ENCODE measurements at regions not wholly inside any gene's neighbourhood (a gene's known extent, or its start where the extent isn't known, plus 50 kb on each side); places are given as distances from the start of the nearest gene placed in this dataset.

DNA sequence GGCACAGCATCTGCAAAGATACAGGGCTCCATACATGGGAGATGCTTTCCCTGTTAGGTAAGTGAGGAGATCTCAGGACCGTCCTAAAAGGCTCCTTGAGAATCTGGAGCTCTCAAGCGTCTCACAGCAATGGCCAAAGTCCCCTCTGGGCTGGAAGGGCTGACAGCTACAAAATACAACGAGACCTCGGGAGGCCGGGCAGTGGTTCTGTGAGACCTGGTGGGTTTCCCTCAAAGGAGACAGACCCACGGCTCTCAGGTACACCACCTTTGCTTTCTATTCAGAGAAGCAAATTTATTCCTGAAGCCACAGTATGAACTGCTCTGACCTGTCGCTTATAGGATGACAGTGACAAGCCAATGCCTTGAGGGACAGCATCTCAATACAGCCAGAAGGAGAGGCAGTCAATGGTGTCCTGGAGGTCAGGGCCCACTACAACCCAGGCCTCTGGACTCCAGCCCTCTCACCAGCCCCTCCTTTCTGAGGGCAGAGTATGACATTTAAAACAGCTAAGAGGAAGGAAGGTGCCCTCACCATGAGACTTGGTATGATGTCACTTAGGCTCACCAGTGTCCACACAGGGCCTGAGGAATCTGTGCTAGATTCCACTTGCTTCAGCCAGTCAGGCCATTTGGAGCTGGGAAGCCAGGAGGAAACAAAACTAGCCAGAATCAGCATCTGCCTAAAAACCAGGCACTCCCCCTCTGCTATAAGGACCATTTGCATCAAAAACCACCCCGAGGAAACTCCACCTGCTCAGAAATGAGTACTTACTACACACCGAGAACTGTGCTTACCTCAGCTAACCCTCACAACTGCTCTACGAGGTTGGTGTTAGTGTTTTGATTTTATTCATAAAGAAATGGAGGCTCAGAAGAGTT, 86.5 kb upstream of the FSTL4 start:
- H3K4me3 Mint-ChIP-seq: no peak overlapping the region
- TF ChIP-seq, protein P1, sequence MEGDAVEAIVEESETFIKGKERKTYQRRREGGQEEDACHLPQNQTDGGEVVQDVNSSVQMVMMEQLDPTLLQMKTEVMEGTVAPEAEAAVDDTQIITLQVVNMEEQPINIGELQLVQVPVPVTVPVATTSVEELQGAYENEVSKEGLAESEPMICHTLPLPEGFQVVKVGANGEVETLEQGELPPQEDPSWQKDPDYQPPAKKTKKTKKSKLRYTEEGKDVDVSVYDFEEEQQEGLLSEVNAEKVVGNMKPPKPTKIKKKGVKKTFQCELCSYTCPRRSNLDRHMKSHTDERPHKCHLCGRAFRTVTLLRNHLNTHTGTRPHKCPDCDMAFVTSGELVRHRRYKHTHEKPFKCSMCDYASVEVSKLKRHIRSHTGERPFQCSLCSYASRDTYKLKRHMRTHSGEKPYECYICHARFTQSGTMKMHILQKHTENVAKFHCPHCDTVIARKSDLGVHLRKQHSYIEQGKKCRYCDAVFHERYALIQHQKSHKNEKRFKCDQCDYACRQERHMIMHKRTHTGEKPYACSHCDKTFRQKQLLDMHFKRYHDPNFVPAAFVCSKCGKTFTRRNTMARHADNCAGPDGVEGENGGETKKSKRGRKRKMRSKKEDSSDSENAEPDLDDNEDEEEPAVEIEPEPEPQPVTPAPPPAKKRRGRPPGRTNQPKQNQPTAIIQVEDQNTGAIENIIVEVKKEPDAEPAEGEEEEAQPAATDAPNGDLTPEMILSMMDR (IDR thresholded peaks at IDR 0.05): no peak
- H3K27me3 Mint-ChIP-seq (ENCODE audit: insufficient read depth): peaks cover 23% of the 10 kb centered on the region
- H3K36me3 Mint-ChIP-seq (ENCODE audit: low read depth): no peaks in the 10 kb centered on the region
- no peaks in the 10 kb centered on the region for H3K4me1 Mint-ChIP-seq (ENCODE audit: low read depth)
- no peaks in the 10 kb centered on the region for H3K9me3 Mint-ChIP-seq
- no peak for DNase-seq
- no peak overlapping the region for H3K27ac Mint-ChIP-seq

DNA sequence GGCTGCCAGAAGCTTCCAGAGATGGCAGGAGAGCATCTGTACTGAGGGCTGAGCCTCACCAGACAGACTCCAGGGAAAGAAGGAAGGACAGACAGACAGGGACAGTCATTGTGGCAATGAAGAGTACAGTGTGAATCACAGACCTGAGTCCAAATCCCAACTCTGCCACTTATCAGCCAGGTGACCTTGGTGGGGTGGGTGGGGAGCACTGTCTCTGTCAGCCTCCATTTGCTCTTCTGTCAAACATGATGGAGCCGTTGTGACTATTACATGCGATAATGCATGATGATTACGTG, 85.9 kb upstream of the FSTL4 start:
- TF ChIP-seq, protein P1 (IDR thresholded peaks at IDR 0.05): no peak
- no peak for DNase-seq
- Mint-ChIP-seq H3K9me3 (no peaks in the 10 kb centered on the region), H3K4me1 (ENCODE audit: low read depth) (no peaks in the 10 kb centered on the region), H3K27me3 (ENCODE audit: insufficient read depth) (peaks cover 21% of the 10 kb centered on the region), H3K36me3 (ENCODE audit: low read depth) (no peaks in the 10 kb centered on the region), H3K27ac (no peak overlapping the region), H3K4me3 (no peak overlapping the region)

- Mint-ChIP-seq H3K9me3 (no peaks in the 10 kb centered on the region), H3K4me1 (ENCODE audit: low read depth) (no peaks in the 10 kb centered on the region), H3K27ac (no peak overlapping the region), H3K36me3 (ENCODE audit: low read depth) (no peaks in the 10 kb centered on the region), H3K4me3 (no peak overlapping the region), H3K27me3 (ENCODE audit: insufficient read depth) (peaks cover 19% of the 10 kb centered on the region)
- TF ChIP-seq, protein P1 (IDR thresholded peaks at IDR 0.05): no peak
- no peak for DNase-seq
Observed at GRCh38 chr5:133697536-133698258, 85.4 kb upstream of the FSTL4 start.

DNA sequence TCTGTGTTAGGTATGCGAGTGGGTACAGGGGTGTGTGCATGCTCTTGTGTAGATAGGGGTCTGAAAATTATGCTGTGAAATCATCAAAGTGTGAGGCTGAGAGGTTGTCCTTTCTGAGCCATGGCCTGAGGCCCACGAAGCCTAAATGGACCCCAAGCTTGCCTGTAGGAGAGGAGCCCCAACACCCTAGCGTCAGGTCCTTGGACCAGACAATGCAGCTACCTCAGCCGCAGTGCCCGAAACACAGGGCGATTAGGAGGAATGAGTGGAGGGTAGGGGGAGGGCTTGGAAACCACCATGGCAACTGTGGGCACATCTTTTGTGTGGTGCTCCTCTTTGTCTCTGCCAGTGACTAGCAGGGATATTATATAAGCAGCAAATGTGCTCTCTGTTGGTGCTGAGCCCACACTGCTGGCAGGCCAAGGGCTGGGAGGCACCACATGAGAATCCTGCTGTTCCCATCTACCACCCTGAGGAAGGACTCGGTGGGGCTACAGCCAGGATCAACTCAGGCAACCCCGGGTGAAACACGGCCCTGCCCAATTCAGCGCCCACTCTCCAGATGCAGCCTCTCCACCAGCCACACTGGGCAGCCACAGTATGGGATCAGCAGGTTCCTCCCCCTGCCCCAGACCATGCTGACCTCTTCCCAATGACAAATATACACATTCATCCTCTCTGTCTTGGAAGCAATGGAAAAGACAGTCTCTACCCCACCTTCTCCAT, 84.6 kb upstream of the FSTL4 start:
- Mint-ChIP-seq H3K4me3 (no peak overlapping the region), H3K27me3 (ENCODE audit: insufficient read depth) (peaks cover 20% of the 10 kb centered on the region), H3K9me3 (no peaks in the 10 kb centered on the region), H3K27ac (no peak overlapping the region), H3K36me3 (ENCODE audit: low read depth) (no peaks in the 10 kb centered on the region), H3K4me1 (ENCODE audit: low read depth) (no peaks in the 10 kb centered on the region)
- DNase-seq: no peak
- TF ChIP-seq, protein P1 (IDR thresholded peaks at IDR 0.05): no peak

GRCh38 chr5:133696006-133696584, 83.8 kb upstream of the FSTL4 start:
- H3K4me1 Mint-ChIP-seq (ENCODE audit: low read depth): no peaks in the 10 kb centered on the region
- no peak overlapping the region for H3K4me3 Mint-ChIP-seq
- H3K36me3 Mint-ChIP-seq (ENCODE audit: low read depth): no peaks in the 10 kb centered on the region
- H3K9me3 Mint-ChIP-seq: no peaks in the 10 kb centered on the region
- DNase-seq: no peak
- H3K27me3 Mint-ChIP-seq (ENCODE audit: insufficient read depth): peaks cover 18% of the 10 kb centered on the region
- TF ChIP-seq, protein P1 (IDR thresholded peaks at IDR 0.05): no peak
- H3K27ac Mint-ChIP-seq: no peak overlapping the region
